C4-2B (cell line): ENCODE measurements at regions not wholly inside any gene's neighbourhood (a gene's known extent, or its start where the extent isn't known, plus 50 kb on each side); places are given as distances from the start of the nearest gene placed in this dataset.
"Not testable (repeated sequence)": the region's sequence is repeated elsewhere in the genome, so short reads cannot be mapped to it uniquely, and the experiment has no call there.

ENCODE experiments used
- H3K27ac ChIP-seq: fragments of 450-650 bp; 2 replicates; pipeline ENCODE4 v1.5.1; 2017
- ZFX ChIP-seq: fragments of 450-650 bp; IDR thresholded peaks from 2 replicates; pipeline ENCODE4 v1.6.1; 2017
- TF ChIP-seq, protein P1 (sequence below): fragments of 450-650 bp; conservative IDR thresholded peaks from 2 replicates; pipeline ENCODE4 v1.5.1; 2017; ENCODE audit warnings: mild to moderate bottlenecking

DNA sequence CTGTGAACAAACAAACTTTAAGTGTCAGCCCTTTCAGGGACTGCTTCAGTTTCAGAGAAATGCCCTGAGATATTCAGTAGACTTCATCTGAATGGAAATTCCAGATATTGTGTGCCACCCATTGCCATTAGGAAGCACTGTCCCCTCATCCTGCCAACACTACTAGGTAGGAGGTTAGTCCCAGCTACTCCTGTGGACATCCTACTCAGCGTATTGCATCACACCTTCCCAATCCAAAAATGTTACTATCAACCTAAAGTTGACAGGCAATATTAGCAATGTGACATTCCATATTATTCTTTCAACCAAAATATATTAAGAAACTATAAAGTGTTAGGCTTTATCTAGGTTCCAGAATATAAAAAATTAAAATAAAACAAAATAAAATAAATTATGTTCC is 552.0 kb upstream of the ST8SIA4 start:
- H3K27ac ChIP-seq = no peak overlapping the region
- no peak for TF ChIP-seq ZFX
- TF ChIP-seq, protein P1, sequence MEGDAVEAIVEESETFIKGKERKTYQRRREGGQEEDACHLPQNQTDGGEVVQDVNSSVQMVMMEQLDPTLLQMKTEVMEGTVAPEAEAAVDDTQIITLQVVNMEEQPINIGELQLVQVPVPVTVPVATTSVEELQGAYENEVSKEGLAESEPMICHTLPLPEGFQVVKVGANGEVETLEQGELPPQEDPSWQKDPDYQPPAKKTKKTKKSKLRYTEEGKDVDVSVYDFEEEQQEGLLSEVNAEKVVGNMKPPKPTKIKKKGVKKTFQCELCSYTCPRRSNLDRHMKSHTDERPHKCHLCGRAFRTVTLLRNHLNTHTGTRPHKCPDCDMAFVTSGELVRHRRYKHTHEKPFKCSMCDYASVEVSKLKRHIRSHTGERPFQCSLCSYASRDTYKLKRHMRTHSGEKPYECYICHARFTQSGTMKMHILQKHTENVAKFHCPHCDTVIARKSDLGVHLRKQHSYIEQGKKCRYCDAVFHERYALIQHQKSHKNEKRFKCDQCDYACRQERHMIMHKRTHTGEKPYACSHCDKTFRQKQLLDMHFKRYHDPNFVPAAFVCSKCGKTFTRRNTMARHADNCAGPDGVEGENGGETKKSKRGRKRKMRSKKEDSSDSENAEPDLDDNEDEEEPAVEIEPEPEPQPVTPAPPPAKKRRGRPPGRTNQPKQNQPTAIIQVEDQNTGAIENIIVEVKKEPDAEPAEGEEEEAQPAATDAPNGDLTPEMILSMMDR = no peak

DNA sequence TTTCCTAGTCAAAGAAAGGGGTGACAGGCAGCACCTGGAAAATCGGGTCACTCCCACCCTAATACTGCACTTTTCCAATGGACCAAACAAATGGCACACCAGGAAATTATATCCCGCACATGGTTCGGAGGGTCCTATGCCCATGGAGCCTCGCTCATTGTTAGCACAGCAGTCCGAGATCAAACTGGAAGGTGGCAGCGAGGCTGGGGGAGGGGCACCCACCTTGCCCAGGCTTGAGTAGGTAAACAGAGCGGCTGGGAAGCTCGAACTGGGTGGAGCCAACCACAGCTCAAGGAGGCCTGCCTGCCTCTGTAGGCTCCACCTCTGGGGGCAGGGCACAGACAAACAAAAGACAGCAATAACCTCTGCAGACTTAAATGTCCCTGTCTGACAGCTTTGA is 539.2 kb upstream of the ST8SIA4 start:
- H3K27ac ChIP-seq = not testable (repeated sequence)

DNA sequence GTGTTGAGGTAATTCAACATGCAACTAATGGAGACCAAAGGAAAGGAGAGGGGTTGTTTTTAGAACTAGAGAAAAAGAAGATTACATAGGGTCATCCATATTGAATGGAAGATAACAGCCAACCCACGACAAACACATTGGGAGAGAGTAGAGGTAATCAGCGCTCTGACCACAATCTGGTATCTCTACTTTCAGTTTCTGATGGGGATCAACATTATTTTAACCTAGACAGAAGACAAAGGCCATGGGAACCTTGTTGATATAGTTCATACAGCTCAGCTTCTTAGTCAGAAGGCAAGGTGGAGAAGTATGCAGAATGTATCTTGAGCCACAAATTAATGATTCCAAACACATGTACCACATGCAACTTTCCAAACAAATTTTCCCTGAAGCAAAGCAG is 537.1 kb upstream of the ST8SIA4 start:
- no peak for TF ChIP-seq ZFX
- TF ChIP-seq, protein P1 = no peak

DNA sequence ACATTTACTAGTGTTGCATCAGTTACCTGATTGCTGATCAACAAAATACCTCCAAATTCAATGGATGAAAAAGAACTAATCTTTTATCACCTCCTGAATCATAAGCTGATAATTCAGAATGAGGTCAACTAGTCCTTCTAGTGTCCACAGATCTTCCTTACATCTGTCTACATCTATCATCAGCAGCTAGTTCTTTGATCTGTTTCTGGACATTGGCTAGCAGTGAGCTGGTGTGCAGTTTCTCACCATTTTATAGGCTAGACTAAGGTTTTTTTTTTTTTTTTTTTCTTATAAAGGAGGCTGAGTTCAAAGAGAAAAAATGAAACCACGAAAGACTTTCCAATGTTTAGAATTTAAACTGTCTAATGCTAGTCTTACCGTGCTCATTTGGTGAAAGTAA is 534.3 kb upstream of the ST8SIA4 start:
- TF ChIP-seq ZFX = no peak
- TF ChIP-seq, protein P1 = no peak

More for the DNA sequence above, 537.1 kb upstream of the ST8SIA4 start:
- no peak overlapping the region for H3K27ac ChIP-seq

DNA sequence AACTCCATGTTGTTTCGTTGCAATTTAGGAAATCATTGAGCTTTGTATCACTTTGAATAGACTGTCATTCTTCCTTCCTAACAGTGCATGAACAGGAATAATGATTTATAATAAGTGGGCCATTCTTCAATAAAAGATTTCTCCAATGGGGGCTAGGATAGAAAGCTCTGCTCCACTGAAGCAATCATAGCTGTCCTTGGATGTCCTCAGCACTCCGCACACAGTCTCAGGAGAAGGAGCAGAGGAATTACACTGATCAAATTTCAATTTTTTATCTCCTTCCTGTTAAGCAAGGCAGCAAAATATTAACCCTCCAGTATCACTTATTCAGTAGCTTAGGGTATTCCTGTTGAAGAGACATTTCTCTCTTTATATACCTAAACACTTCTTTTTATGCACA is 532.7 kb upstream of the ST8SIA4 start:
- no peak for TF ChIP-seq ZFX
- TF ChIP-seq, protein P1 = no peak
- no peak overlapping the region for H3K27ac ChIP-seq

More for the DNA sequence above, 534.3 kb upstream of the ST8SIA4 start:
- no peak overlapping the region for H3K27ac ChIP-seq

DNA sequence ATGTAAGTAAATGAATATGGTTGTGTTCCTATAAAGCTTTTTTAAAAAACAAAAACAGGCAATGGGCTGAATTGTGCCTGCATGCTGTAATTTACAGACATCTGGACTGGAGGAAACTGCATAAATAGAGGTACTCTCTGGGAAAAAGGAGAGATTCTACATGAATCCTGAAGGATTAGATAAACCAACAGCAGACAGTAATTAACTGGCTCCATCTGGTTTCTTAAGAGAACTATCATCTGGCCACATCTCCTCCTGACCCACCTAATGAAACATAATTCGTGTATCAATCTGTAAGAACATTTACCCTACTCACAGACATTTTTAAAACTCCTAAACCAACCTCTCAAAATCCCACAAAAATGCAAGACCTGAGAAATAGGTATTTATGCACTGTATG is 528.1 kb upstream of the ST8SIA4 start:
- H3K27ac ChIP-seq = no peak overlapping the region
- no peak for TF ChIP-seq ZFX
- TF ChIP-seq, protein P1 = no peak

DNA sequence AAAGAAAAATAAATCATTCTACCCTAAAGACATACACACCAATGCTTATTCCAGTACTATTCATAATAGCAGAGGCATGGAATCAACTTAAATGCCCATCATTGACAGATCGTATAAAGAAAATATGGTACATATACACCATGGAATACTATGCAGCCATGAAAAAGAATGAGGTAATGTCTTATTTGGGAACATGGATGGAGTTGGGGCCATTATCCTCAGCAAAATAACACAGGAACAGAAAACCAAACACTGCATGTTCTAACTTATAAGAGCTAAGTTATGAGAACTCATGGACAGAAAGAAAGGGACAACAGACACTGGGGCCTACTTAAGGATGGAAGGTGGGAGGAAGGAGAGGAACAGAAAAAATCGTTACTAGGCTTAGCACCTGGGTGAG is 527.5 kb upstream of the ST8SIA4 start:
- H3K27ac ChIP-seq = no peak overlapping the region

DNA sequence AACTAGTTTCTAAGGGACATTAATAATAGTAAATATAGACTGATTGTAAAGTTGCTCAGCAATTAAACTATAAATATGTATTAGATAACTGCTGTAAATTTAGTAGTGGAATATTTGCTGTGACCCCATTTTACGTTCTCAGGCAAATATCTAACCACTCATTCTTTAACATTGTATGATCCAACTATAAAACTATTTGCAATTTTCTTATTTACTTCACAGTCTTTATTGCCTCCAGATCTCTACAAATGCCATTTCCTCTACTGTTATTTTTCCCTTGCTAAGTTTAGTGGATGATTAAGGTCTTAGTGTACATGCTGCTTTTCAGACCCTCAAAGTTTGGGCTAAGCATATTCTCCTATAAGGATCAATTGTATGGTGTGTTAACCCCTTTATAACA is 526.2 kb upstream of the ST8SIA4 start:
- no peak overlapping the region for H3K27ac ChIP-seq
- TF ChIP-seq, protein P1 = no peak
- no peak for TF ChIP-seq ZFX

More for the DNA sequence above, 527.5 kb upstream of the ST8SIA4 start:
- TF ChIP-seq, protein P1 = no peak
- no peak for TF ChIP-seq ZFX
